ENCODE measurements at regions not wholly inside any gene's neighbourhood (a gene's known extent, or its start where the extent isn't known, plus 50 kb on each side); places are given as distances from the start of the nearest gene placed in this dataset.

GRCh38 chr2:67156796-67157195 lies 240.3 kb upstream of the ETAA1 start:
- Histone ChIP-seq H2AFZ (replicated peaks; ENCODE audit: low read length, poor library complexity) (no peak overlapping the region), H3K9me1 (ENCODE audit: insufficient read depth, low read length) (peaks cover 2% of the 10 kb centered on the region; the same call in 1 of the 2 replicates), H3K4ac (ENCODE audit: low read depth, low read length) (no peak overlapping the region), H3K36me3 (ENCODE audit: control insufficient read depth, insufficient read depth, low read length) (no peaks in the 10 kb centered on the region), H3K79me1 (ENCODE audit: low read depth in 1 of 2, low read length in 2 of 2) (no peaks in the 10 kb centered on the region), H3K56ac (ENCODE audit: extremely low read depth, insufficient read depth, low read length) (no peak overlapping the region), H2BK20ac (ENCODE audit: low read depth, low read length) (no peak overlapping the region), H3K9me3 (ENCODE audit: control insufficient read depth, insufficient read depth, low read length) (no peaks in the 10 kb centered on the region), H2BK120ac (ENCODE audit: low read depth, low read length) (no peak overlapping the region), H3K27ac (ENCODE audit: insufficient read depth, low read length) (no peak overlapping the region), H3K4me3 (ENCODE audit: insufficient read depth, low read depth, low read length) (no peak overlapping the region), H4K20me1 (ENCODE audit: insufficient read depth, low read length) (no peaks in the 10 kb centered on the region), H2BK5ac (ENCODE audit: low read depth, low read length, poor library complexity, severe bottlenecking) (no peak overlapping the region), H2BK15ac (ENCODE audit: low read depth, low read length) (no peak overlapping the region), H3K14ac (replicated peaks; ENCODE audit: low read depth, low read length) (no peak overlapping the region), H3K4me2 (ENCODE audit: low read depth, low read length) (no peak overlapping the region), H2AK5ac (ENCODE audit: low read depth, low read length) (no peak overlapping the region), H4K91ac (ENCODE audit: insufficient read depth, low read depth, low read length) (no peak overlapping the region), H2AK9ac (replicated peaks; ENCODE audit: low read depth, low read length, poor library complexity) (no peak overlapping the region), H3K4me1 (ENCODE audit: control insufficient read depth, insufficient read depth, low read length) (peaks cover 5% of the 10 kb centered on the region), H3K18ac (ENCODE audit: low read depth, low read length) (no peak overlapping the region), H3K23ac (ENCODE audit: low read depth, low read length) (no peak overlapping the region), H3K9ac (ENCODE audit: low read depth, low read length) (no peak overlapping the region), H3K27me3 (ENCODE audit: control insufficient read depth, insufficient read depth, low read length) (no peaks in the 10 kb centered on the region), H4K8ac (ENCODE audit: low read depth in 2 of 2, low read length in 2 of 2) (no peak overlapping the region), H4K5ac (ENCODE audit: low read depth, low read length) (no peak overlapping the region)
- no TSS peak for BruUV-seq (replicated peaks)
- ATAC-seq (ENCODE audit: low read depth) (no peak), DNase-seq (no peak)
- ChIA-PET CTCF (interaction anchor here (0.6 kb wide), 1 partner anchor 564 kb away, joined by 3 read pairs; no protein-coding TSS in a partner anchor), POLR2A (ENCODE audit: unreplicated experiment) (no interaction called here)
- dilution Hi-C loops (cut with HindIII; ENCODE audit: low sequenced_read_pairs, unreplicated experiment) (no loop called here), intact Hi-C loops (cut with micrococcal nuclease) (no loop called here), in situ Hi-C loops (cut with MboI; ENCODE audit: low sequenced_read_pairs) (no loop called here)
- TF ChIP-seq SMC3 (IDR thresholded peaks at IDR 0.05; ENCODE audit: low read depth, low read length): no peak
- no peak for TF ChIP-seq FOS (IDR thresholded peaks at IDR 0.05; ENCODE audit: low read depth, low read length)
- no peak for TF ChIP-seq CEBPB (IDR thresholded peaks at IDR 0.05; ENCODE audit: low read depth, low read length)
- no peak for TF ChIP-seq ELK1 (IDR thresholded peaks at IDR 0.05; ENCODE audit: borderline replicate concordance, low read depth, low read length)
- TF ChIP-seq CHD1 (IDR thresholded peaks at IDR 0.05; ENCODE audit: low read depth, low read length): no peak
- no peak for TF ChIP-seq USF2 (IDR thresholded peaks at IDR 0.05; ENCODE audit: low read depth, low read length)
- no peak for TF ChIP-seq CTCF (conservative IDR thresholded peaks at IDR 0.05; ENCODE audit: low read depth, low read length)
- TF ChIP-seq MXI1 (IDR thresholded peaks at IDR 0.05; ENCODE audit: borderline replicate concordance, low read depth, low read length): no peak
- no peak for TF ChIP-seq BHLHE40 (IDR thresholded peaks at IDR 0.05; ENCODE audit: low read depth, low read length)
- WGBS, 2 experiments (ENCODE audit: extremely low coverage in 2 of 2, insufficient read length in 1 of 2): 77% methylated on average over 2 of the region's 3 CpGs; no CpG with 5 or more reads in 1 of the 2 experiments

All from IMR-90 (cell line).